SK-N-SH (cell line): ENCODE measurements at regions not wholly inside any gene's neighbourhood (a gene's known extent, or its start where the extent isn't known, plus 50 kb on each side); places are given as distances from the start of the nearest gene placed in this dataset.

Experiments
- CTCF ChIA-PET: fragments of 300-600, 350-600 bp; formaldehyde crosslinking; extraction: SDS; loops from one replicate; lab custom pipeline; 2021; lab: Yijun Ruan, JAX
- POLR2A ChIA-PET: fragments of 350-600 bp; sonication (Branson Sonifier 250); formaldehyde crosslinking; extraction: SDS; loops from one replicate; lab custom pipeline; 2020; ENCODE audit warnings: antibody characterized with exemption, inconsistent platforms; lab: Yijun Ruan, JAX
- DNase-seq: peaks from one replicate; pipeline ENCODE4 v3.0.0; 2012
- H2AFZ ChIP-seq: fragments of 200-600 bp; sonication (generic); 2 replicates; pipeline ENCODE4 v1.8.1; 2016; ENCODE audit warnings: antibody characterized with exemption, mild to moderate bottlenecking, low read depth
- H3F3A ChIP-seq: fragments of 200-600 bp; sonication (generic); replicated peaks from 2 replicates; pipeline ENCODE3; 2016; ENCODE audit warnings: antibody characterized with exemption, mild to moderate bottlenecking; ENCODE audit not compliant: insufficient read depth
- H3K27ac ChIP-seq, 2 experiments: fragments of 200-500 bp in 1 of 2; fragments of 200-600 bp in 1 of 2; sonication (Bioruptor generic) in 1 of 2; sonication (generic), shearing (Covaris generic) in 1 of 2; 2 replicates each; pipeline versions ENCODE4 v1.5.1 to v1.6.1; 2014 to 2016; ENCODE audit warnings: low read depth in 2 of 2, inconsistent platforms in 1 of 2, low read length in 1 of 2, mild to moderate bottlenecking in 1 of 2, mixed read lengths in 1 of 2
- H3K27me3 ChIP-seq: fragments of 200-600 bp; sonication (generic), shearing (Covaris generic); 2 replicates; pipeline ENCODE4 v1.6.1; 2016; ENCODE audit warnings: mixed run types; ENCODE audit not compliant: insufficient read depth
- H3K36me3 ChIP-seq, 2 experiments: fragments of 200-500 bp in 1 of 2; fragments of 200-600 bp in 1 of 2; sonication (Bioruptor generic) in 1 of 2; sonication (generic) in 1 of 2; replicated peaks in 1 of 2; 2 replicates each; pipeline versions ENCODE3 to v1.5.1; 2014 to 2016; ENCODE audit warnings: low read length in 1 of 2, mild to moderate bottlenecking in 1 of 2; ENCODE audit not compliant: insufficient read depth in 2 of 2, control insufficient read depth in 1 of 2
- H3K4me1 ChIP-seq, 2 experiments: fragments of 200-500 bp in 1 of 2; fragments of 200-600 bp in 1 of 2; sonication (Bioruptor generic) in 1 of 2; sonication (generic), shearing (Covaris generic) in 1 of 2; 2 replicates each; pipeline versions ENCODE4 v1.5.1 to v1.6.1; 2014 to 2016; ENCODE audit warnings: low read depth in 1 of 2, low read length in 1 of 2, mixed run types in 1 of 2; ENCODE audit not compliant: insufficient read depth in 2 of 2, control insufficient read depth in 1 of 2
- H3K4me2 ChIP-seq: fragments of 200-600 bp; sonication (generic), shearing (Covaris generic); 2 replicates; pipeline ENCODE4 v1.6.1; 2017; ENCODE audit warnings: mixed run types
- H3K4me3 ChIP-seq, 2 experiments: fragments of 200-500 bp in 1 of 2; fragments of 200-600 bp in 1 of 2; sonication (Bioruptor generic) in 1 of 2; sonication (generic), shearing (Covaris generic) in 1 of 2; 2 replicates each; pipeline versions ENCODE4 v1.5.1 to v1.8.1; 2014 to 2016; ENCODE audit warnings: low read depth in 2 of 2, inconsistent platforms in 1 of 2, low read length in 1 of 2, mild to moderate bottlenecking in 1 of 2, mixed read lengths in 1 of 2, moderate library complexity in 1 of 2
- H3K79me2 ChIP-seq: fragments of 200-600 bp; sonication (generic); 2 replicates; pipeline ENCODE4 v1.8.1; 2017; ENCODE audit warnings: mild to moderate bottlenecking; ENCODE audit not compliant: insufficient read depth
- H3K9ac ChIP-seq: fragments of 200-600 bp; sonication (generic); 2 replicates; pipeline ENCODE4 v1.6.1; 2017; ENCODE audit warnings: mixed run types
- H3K9me2 ChIP-seq: fragments of 200-600 bp; sonication (generic); 2 replicates; pipeline ENCODE4 v1.6.1; 2017; ENCODE audit warnings: mixed run types
- H3K9me3 ChIP-seq: fragments of 200-600 bp; sonication (generic); 2 replicates; pipeline ENCODE4 v1.6.1; 2017; ENCODE audit warnings: mixed run types, mild to moderate bottlenecking, moderate library complexity
- H4K20me1 ChIP-seq: fragments of 200-600 bp; sonication (generic); 2 replicates; pipeline ENCODE4 v1.6.1; 2017; ENCODE audit warnings: mild to moderate bottlenecking, mixed run types; ENCODE audit not compliant: insufficient read depth
- JUND ChIP-seq: IDR thresholded peaks from 2 replicates; pipeline ENCODE4 v1.4.0; 2012
- POLR2AphosphoS5 ChIP-seq: IDR thresholded peaks from 2 replicates; pipeline ENCODE4 v1.6.1; 2012; ENCODE audit warnings: low read depth, low read length
- RAD21 ChIP-seq: IDR thresholded peaks from 2 replicates; pipeline ENCODE4 v1.6.1; 2012; ENCODE audit warnings: mild to moderate bottlenecking, low read length
- REST ChIP-seq: IDR thresholded peaks from 2 replicates; pipeline ENCODE4 v1.6.1; 2012; ENCODE audit warnings: mild to moderate bottlenecking, low read depth, low read length, moderate library complexity
- RXRA ChIP-seq: IDR thresholded peaks from 2 replicates; pipeline ENCODE4 v1.4.0; 2012; ENCODE audit warnings: low read depth, mild to moderate bottlenecking, borderline replicate concordance
- SMC3 ChIP-seq: IDR thresholded peaks from 2 replicates; pipeline ENCODE4 v1.6.1; 2012; ENCODE audit warnings: low read depth, low read length, improper control_type of control experiment
- TAF1 ChIP-seq: IDR thresholded peaks from 2 replicates; pipeline ENCODE4 v1.6.1; 2012; ENCODE audit warnings: low read depth, mild to moderate bottlenecking, low read length, moderate library complexity, borderline replicate concordance
- TCF12 ChIP-seq: IDR thresholded peaks from 2 replicates; pipeline ENCODE4 v1.4.0; 2012
- WGBS: methylation state at CpG from one replicate; pipeline ENCODE4 v1.1.6; 2017; ENCODE audit warnings: low lambda C conversion rate; 5-methylcytosine and 5-hydroxymethylcytosine counted together
- TF ChIP-seq, protein P1 (sequence below): fragments of 200-600 bp; sonication (generic); IDR thresholded peaks from 2 replicates; pipeline ENCODE4 v1.6.1; 2017; ENCODE audit warnings: antibody characterized with exemption, mild to moderate bottlenecking, moderate library complexity

DNA sequence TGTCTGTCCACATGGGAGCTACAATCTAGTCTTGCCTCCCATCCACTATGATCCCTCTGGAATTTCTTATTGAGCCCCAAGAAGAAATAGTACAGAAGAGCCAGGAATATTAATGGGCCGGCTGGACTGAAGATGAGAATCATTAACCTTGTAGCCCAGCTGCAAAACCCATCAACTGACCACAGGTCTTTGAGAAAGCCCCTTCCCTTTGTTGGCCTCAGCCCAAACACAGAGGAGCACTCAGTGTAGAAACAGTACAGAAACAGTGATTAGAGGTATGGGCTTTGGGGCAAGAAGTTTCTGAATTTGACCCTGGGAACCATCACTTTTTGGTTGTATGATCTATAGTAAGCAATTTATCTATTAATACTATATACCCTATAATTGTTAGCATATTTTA is 76.8 kb upstream of the RAB40AL start:
- H3K9me2 ChIP-seq, result no peaks in the 10 kb centered on the region
- H3K9me3 ChIP-seq, result no peaks in the 10 kb centered on the region
- 92% methylated on average over 1 of the region's 1 CpG for WGBS
- POLR2A ChIA-PET, result no interaction called here
- H3K27me3 ChIP-seq, result no peaks in the 10 kb centered on the region
- CTCF ChIA-PET, result interaction anchor here (1.4 to 1.5 kb wide), 2 partner anchors 24 to 40 kb away, joined by 5 to 10 read pairs; no protein-coding TSS in a partner anchor
- H3K4me2 ChIP-seq, result no peak overlapping the region
- no peak overlapping the region for H3K9ac ChIP-seq
- H3F3A ChIP-seq, result peaks cover 5% of the 10 kb centered on the region
- no peak overlapping the region for H2AFZ ChIP-seq
- no peak overlapping the region for H3K4me3 ChIP-seq
- no peak for TF ChIP-seq REST
- no peak for TF ChIP-seq TAF1
- no peak for TF ChIP-seq TCF12
- TF ChIP-seq POLR2AphosphoS5, result no peak
- no peak for TF ChIP-seq JUND
- no peaks in the 10 kb centered on the region for H4K20me1 ChIP-seq
- H3K4me1 ChIP-seq, result peaks cover 0 to 5% of the 10 kb centered on the region in 2 experiments; a peak in 1 of 4 replicates
- no peak for DNase-seq
- H3K36me3 ChIP-seq, result peaks cover 2 to 28% of the 10 kb centered on the region in 2 experiments
- no peaks in the 10 kb centered on the region for H3K79me2 ChIP-seq
- H3K27ac ChIP-seq, result no peak overlapping the region

- ChIA-PET POLR2A (no interaction called here), CTCF (interaction anchor here (0.7 to 2.4 kb wide), 13 partner anchors 13 to 796 kb away, joined by 3 to 11 read pairs (median 3); no protein-coding TSS in a partner anchor)
- no peak overlapping the region for H3K4me2 ChIP-seq
- peaks cover 0 to 5% of the 10 kb centered on the region in 2 experiments; a peak in 1 of 4 replicates for H3K4me1 ChIP-seq
- no peaks in the 10 kb centered on the region for H4K20me1 ChIP-seq
- no peaks in the 10 kb centered on the region for H3K27me3 ChIP-seq
- no peaks in the 10 kb centered on the region for H3K9me2 ChIP-seq
- H3K27ac ChIP-seq, result no peak overlapping the region
- TF ChIP-seq RAD21 (peak; percentile 89), RXRA (no peak), TAF1 (no peak), SMC3 (peak; percentile 74)
- TF ChIP-seq, protein P1, sequence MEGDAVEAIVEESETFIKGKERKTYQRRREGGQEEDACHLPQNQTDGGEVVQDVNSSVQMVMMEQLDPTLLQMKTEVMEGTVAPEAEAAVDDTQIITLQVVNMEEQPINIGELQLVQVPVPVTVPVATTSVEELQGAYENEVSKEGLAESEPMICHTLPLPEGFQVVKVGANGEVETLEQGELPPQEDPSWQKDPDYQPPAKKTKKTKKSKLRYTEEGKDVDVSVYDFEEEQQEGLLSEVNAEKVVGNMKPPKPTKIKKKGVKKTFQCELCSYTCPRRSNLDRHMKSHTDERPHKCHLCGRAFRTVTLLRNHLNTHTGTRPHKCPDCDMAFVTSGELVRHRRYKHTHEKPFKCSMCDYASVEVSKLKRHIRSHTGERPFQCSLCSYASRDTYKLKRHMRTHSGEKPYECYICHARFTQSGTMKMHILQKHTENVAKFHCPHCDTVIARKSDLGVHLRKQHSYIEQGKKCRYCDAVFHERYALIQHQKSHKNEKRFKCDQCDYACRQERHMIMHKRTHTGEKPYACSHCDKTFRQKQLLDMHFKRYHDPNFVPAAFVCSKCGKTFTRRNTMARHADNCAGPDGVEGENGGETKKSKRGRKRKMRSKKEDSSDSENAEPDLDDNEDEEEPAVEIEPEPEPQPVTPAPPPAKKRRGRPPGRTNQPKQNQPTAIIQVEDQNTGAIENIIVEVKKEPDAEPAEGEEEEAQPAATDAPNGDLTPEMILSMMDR, result peak; percentile 98
- no peak overlapping the region for H3K4me3 ChIP-seq
- peaks cover 17 to 28% of the 10 kb centered on the region in 2 experiments for H3K36me3 ChIP-seq
- no peak overlapping the region for H3K9ac ChIP-seq
- 1% methylated on average over 4 of the region's 4 CpGs for WGBS
- H3K79me2 ChIP-seq, result no peaks in the 10 kb centered on the region
- H3F3A ChIP-seq, result peaks cover 5% of the 10 kb centered on the region
- peak; percentile 65 for DNase-seq
- H3K9me3 ChIP-seq, result no peaks in the 10 kb centered on the region
- no peak overlapping the region for H2AFZ ChIP-seq
These were observed 73.3 kb upstream of the RAB40AL start for GRCh38 chrX:102863735-102864134.
